ENCODE measurements at regions not wholly inside any gene's neighbourhood (a gene's known extent, or its start where the extent isn't known, plus 50 kb on each side); places are given as distances from the start of the nearest gene placed in this dataset.
"Not testable (repeated sequence)": the region's sequence is repeated elsewhere in the genome, so short reads cannot be mapped to it uniquely, and the experiment has no call there.

DNA sequence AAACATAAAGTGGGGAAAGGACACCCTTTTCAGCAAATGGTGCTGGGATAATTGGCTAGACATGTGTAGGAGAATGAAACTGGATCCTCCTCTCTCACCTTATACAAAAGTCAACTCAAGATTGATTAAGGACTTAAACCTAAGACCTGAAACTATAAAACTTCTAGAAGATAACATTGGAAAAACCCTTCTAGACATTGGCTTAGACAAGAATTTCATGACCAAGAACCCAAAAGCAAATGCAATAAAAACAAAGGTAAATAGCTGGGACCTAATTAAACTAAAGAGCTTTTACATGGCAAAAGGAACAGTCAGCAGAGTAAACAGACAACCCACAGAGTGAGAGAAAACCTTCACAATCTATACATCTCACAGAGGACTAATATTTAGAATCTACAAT, 55.4 kb upstream of the IGFBP5 start:
- TF ChIP-seq, protein P1, sequence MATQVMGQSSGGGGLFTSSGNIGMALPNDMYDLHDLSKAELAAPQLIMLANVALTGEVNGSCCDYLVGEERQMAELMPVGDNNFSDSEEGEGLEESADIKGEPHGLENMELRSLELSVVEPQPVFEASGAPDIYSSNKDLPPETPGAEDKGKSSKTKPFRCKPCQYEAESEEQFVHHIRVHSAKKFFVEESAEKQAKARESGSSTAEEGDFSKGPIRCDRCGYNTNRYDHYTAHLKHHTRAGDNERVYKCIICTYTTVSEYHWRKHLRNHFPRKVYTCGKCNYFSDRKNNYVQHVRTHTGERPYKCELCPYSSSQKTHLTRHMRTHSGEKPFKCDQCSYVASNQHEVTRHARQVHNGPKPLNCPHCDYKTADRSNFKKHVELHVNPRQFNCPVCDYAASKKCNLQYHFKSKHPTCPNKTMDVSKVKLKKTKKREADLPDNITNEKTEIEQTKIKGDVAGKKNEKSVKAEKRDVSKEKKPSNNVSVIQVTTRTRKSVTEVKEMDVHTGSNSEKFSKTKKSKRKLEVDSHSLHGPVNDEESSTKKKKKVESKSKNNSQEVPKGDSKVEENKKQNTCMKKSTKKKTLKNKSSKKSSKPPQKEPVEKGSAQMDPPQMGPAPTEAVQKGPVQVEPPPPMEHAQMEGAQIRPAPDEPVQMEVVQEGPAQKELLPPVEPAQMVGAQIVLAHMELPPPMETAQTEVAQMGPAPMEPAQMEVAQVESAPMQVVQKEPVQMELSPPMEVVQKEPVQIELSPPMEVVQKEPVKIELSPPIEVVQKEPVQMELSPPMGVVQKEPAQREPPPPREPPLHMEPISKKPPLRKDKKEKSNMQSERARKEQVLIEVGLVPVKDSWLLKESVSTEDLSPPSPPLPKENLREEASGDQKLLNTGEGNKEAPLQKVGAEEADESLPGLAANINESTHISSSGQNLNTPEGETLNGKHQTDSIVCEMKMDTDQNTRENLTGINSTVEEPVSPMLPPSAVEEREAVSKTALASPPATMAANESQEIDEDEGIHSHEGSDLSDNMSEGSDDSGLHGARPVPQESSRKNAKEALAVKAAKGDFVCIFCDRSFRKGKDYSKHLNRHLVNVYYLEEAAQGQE (IDR thresholded peaks at IDR 0.05; ENCODE audit: insufficient replicate concordance, low read depth) = not testable (repeated sequence)
- TF ChIP-seq POLR2AphosphoS5 (IDR thresholded peaks at IDR 0.05; ENCODE audit: low read depth) = not testable (repeated sequence)
- TF ChIP-seq, protein P2, sequence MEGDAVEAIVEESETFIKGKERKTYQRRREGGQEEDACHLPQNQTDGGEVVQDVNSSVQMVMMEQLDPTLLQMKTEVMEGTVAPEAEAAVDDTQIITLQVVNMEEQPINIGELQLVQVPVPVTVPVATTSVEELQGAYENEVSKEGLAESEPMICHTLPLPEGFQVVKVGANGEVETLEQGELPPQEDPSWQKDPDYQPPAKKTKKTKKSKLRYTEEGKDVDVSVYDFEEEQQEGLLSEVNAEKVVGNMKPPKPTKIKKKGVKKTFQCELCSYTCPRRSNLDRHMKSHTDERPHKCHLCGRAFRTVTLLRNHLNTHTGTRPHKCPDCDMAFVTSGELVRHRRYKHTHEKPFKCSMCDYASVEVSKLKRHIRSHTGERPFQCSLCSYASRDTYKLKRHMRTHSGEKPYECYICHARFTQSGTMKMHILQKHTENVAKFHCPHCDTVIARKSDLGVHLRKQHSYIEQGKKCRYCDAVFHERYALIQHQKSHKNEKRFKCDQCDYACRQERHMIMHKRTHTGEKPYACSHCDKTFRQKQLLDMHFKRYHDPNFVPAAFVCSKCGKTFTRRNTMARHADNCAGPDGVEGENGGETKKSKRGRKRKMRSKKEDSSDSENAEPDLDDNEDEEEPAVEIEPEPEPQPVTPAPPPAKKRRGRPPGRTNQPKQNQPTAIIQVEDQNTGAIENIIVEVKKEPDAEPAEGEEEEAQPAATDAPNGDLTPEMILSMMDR (IDR thresholded peaks at IDR 0.05; ENCODE audit: insufficient read depth, low read length) = not testable (repeated sequence)

Data from HL-60 (cell line).